ENCODE measurements at regions not wholly inside any gene's neighbourhood (a gene's known extent, or its start where the extent isn't known, plus 50 kb on each side); places are given as distances from the start of the nearest gene placed in this dataset.
A peak's percentile ranks its signal among the peaks of the same experiment; 100 is the strongest.

DNA sequence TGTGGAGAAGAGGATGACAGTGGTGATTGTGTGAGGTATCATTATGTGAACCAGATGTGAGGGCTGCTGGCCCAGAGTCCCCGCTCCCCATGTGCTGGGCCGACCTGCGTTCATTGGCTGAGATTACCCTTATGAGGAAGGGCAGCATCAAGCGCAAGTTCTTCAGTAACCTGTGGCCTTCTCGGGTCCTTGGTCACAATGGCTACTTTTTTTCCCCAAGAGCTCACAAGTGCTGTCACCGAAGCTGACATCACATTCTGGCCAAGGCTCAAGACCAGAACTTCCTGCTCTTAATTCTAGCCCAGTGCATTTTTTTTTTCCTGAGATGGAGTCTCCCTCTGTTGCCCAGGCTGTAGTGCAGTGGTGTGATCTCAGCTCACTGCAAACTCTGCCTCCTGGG lies 262.9 kb downstream of the RHOU start:
- intact Hi-C loops (cut with DNase I): no loop called here
- no peaks in the 10 kb centered on the region for H3K4me1 ChIP-seq (ENCODE audit: control insufficient read depth, insufficient read depth, low read length)
- H3K27me3 ChIP-seq (ENCODE audit: control insufficient read depth, insufficient read depth): no peaks in the 10 kb centered on the region
- 66% methylated on average over 6 of the region's 6 CpGs for WGBS
- H3K9me3 ChIP-seq (ENCODE audit: control insufficient read depth, low read length): no peaks in the 10 kb centered on the region
- DNase-seq (peak in 2 of 3 donors; percentile 46 to 61), ATAC-seq (peak in 1 of 2 donors; percentile 35)
- H3K4me3 ChIP-seq (ENCODE audit: low read length): no peak overlapping the region
- no peak overlapping the region for H3K27ac ChIP-seq (ENCODE audit: low read length)

DNA sequence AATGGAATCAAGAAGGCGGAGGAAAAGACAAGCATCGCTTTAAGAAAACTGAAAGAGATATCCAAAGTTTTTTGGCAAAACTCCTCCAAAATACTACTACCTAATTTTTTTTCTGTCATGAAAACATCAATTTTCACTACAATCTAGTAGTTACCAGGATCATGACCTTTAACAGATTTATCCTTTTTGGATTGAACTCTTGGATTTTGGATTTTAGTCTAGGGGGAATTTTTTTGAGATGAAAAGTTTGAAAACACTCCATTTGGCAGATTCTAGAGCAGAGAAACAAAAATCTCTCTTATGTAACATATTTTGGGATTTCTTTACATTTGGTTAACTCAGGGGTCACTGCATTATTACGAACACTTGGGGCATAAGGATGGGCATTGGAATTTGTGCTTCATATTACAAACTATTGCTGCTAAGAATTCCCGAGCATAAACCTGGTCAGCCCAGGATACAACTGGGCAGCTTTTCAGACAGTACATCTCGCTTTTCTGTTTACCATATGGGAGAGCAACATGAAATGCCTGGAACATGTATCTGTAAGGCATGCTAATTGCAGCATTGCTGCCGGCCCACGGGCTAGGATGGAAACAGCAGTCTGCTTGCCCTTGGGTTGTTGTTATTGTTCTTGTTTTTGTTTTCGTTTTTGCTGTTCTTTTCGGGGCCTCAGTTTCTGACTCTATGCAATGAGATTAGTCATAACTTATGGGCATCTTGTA lies 264.3 kb downstream of the RHOU start:
- ATAC-seq (no peak), DNase-seq (no peak)
- no peaks in the 10 kb centered on the region for H3K9me3 ChIP-seq (ENCODE audit: control insufficient read depth, low read length)
- H3K27ac ChIP-seq (ENCODE audit: low read length): no peak overlapping the region
- H3K4me3 ChIP-seq (ENCODE audit: low read length): no peak overlapping the region
- 90% methylated on average over 9 of the region's 9 CpGs for WGBS
- intact Hi-C loops (cut with DNase I): no loop called here
- H3K27me3 ChIP-seq (ENCODE audit: control insufficient read depth, insufficient read depth): no peaks in the 10 kb centered on the region
- H3K4me1 ChIP-seq (ENCODE audit: control insufficient read depth, insufficient read depth, low read length): no peaks in the 10 kb centered on the region

DNA sequence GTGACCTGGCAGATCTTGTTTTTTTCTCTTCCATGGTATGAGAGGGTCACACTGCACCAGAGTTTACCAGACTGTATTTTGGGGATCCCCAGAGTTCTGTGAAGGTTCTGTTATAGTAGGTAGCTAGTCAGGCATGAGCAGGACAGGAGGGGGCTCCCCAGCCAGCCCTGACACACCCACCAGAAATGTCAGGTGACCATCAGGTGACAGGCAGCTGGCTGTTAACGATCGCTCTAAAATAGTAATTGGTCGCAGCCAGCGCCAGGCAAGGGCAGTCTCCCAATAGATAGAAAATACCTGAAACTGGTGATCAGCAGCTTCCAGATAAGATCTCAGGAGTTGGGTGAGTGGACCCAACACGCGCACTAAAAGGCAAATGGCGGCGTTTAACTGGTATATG lies 264.9 kb downstream of the RHOU start:
- no peak for ATAC-seq
- Histone ChIP-seq H3K9me3 (ENCODE audit: control insufficient read depth, low read length) (no peaks in the 10 kb centered on the region), H3K4me3 (ENCODE audit: low read length) (no peak overlapping the region), H3K27ac (ENCODE audit: low read length) (no peak overlapping the region), H3K4me1 (ENCODE audit: control insufficient read depth, insufficient read depth, low read length) (no peaks in the 10 kb centered on the region), H3K27me3 (ENCODE audit: control insufficient read depth, insufficient read depth) (no peaks in the 10 kb centered on the region)
- 98% methylated on average over 8 of the region's 8 CpGs for WGBS
- intact Hi-C loops (cut with DNase I): no loop called here
- DNase-seq: no peak

GRCh38 chr1:229001467-229002011 lies 266.3 kb downstream of the RHOU start:
- Histone ChIP-seq H3K9me3 (ENCODE audit: control insufficient read depth, low read length) (no peaks in the 10 kb centered on the region), H3K27ac (ENCODE audit: low read length) (no peak overlapping the region), H3K4me3 (ENCODE audit: low read length) (no peak overlapping the region), H3K27me3 (ENCODE audit: control insufficient read depth, insufficient read depth) (no peaks in the 10 kb centered on the region), H3K4me1 (ENCODE audit: control insufficient read depth, insufficient read depth, low read length) (no peaks in the 10 kb centered on the region)
- 63% methylated on average over 1 of the region's 1 CpG for WGBS
- intact Hi-C loops (cut with DNase I): no loop called here
- DNase-seq (no peak), ATAC-seq (no peak)

- no peak for ATAC-seq
- no peak overlapping the region for H3K27ac ChIP-seq (ENCODE audit: low read length)
- no peak overlapping the region for H3K4me3 ChIP-seq (ENCODE audit: low read length)
- no peak for DNase-seq
- no peaks in the 10 kb centered on the region for H3K9me3 ChIP-seq (ENCODE audit: control insufficient read depth, low read length)
- H3K27me3 ChIP-seq (ENCODE audit: control insufficient read depth, insufficient read depth): no peaks in the 10 kb centered on the region
- 93% methylated on average over 3 of the region's 3 CpGs for WGBS
- intact Hi-C loops (cut with DNase I): no loop called here
- H3K4me1 ChIP-seq (ENCODE audit: control insufficient read depth, insufficient read depth, low read length): no peaks in the 10 kb centered on the region
Observed at GRCh38 chr1:229002037-229002436, 266.8 kb downstream of the RHOU start.

DNA sequence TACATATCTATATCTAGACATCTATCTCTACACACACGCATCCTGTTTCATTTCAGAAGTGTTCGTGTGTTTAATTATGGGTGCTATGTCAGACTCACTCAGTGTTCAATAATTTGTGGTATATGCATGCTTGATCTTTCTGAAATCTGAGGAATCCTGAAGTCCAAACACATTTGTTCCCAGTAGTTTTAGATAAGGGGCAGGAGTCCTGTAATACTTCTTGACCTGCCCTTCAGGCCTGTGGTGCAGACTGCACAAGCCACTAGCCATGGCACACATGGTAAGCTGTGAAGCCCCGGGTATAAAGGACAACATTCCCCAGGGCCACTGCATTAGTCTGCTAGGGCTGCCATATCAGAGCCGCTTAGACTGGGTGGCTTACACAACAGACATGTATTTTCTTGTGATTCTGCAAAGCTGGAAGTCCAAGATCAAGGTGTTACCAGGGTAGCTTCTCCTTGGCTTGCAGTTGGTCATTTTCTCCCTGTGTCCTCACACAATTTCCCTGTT lies 267.2 kb downstream of the RHOU start:
- Histone ChIP-seq H3K27me3 (ENCODE audit: control insufficient read depth, insufficient read depth) (no peaks in the 10 kb centered on the region), H3K4me3 (ENCODE audit: low read length) (no peak overlapping the region), H3K9me3 (ENCODE audit: control insufficient read depth, low read length) (no peaks in the 10 kb centered on the region), H3K4me1 (ENCODE audit: control insufficient read depth, insufficient read depth, low read length) (no peaks in the 10 kb centered on the region), H3K27ac (ENCODE audit: low read length) (no peak overlapping the region)
- WGBS: 90% methylated on average over 4 of the region's 4 CpGs
- ATAC-seq: no peak
- intact Hi-C loops (cut with DNase I): no loop called here
- DNase-seq: no peak

DNA sequence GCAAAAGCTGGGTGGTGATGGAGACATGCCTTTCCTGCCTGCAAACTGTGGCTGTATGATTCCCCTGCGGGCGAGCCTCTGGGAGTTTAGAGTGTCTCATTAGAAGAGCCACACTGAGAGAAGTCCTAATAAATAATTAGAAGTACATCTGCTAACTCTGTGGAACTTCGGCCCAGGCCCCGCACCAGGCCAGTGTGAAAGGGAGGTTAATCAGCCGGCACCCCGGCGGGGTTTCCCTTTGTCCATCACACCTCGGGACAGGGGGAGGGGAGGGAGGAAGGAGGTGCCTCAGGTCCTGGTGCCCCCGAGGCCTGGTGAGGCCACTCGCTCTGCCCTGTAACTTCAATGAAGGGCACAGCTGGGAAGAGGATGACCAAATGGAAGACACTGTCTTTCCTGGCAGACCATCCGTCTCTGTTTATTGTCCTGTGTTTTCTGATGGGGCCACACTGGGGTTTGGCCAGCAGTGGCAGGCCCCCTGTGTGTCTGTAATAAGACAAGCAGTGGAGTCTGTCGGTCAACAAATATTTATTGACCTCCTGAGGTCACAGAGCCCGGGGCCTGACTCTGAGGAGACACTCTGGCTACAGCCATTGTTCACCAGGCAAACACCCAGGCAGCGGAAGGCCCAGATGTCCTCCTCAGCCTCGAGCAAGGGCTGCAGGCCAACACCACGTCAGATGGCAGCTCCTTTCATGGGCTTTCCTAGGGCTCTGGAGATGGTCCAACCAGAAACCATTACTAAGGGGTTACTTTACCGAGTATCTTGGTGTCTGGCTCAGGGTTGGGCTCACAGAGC lies 267.5 kb upstream of the RAB4A start:
- Histone ChIP-seq H3K9me3 (ENCODE audit: control insufficient read depth, low read length) (no peaks in the 10 kb centered on the region), H3K27ac (ENCODE audit: low read length) (no peak overlapping the region), H3K27me3 (ENCODE audit: control insufficient read depth, insufficient read depth) (no peaks in the 10 kb centered on the region), H3K4me3 (ENCODE audit: low read length) (no peak overlapping the region), H3K4me1 (ENCODE audit: control insufficient read depth, insufficient read depth, low read length) (no peaks in the 10 kb centered on the region)
- peak; percentile 47 to 49 for ATAC-seq
- intact Hi-C loops (cut with DNase I): no loop called here
- WGBS: 76% methylated on average over 17 of the region's 17 CpGs
- DNase-seq: peak; percentile 61 to 79 (median 68)

DNA sequence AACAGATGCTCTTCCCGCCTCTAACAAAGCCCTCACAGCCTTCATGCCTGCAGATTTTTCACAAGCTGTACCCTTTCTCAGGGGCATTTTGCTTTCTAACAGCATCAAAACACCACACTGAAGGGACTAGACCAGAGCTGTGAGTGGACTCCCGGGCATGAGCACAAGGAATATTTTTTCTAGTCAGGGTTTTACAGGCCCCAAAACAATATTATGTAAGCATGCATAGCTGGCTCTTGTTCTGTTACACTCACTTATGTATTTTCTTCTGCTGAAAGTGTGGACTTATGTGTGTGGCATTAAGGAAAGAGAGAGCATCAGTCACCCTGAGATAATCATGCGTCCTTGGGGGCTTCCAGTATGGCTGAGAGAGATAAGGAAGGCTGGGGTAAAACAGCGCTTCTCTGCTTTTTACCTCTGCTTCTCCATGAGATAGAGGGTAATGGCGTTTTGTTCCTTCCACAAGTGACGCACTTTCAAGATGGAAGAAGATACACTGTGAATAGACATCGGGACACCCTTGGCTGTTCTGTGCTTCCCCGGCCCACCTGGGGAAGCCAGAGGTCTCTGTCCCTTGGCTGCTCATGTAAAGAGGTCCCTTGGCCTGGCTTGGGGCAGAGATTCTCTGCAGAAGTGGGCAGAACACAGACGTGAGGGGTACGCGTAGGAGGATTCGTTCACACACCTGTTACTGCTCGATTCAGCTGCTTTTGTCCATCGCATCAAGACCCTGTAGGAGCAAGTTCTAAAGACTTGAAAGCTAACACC lies 266.7 kb upstream of the RAB4A start:
- DNase-seq (no peak), ATAC-seq (no peak)
- H3K27me3 ChIP-seq (ENCODE audit: control insufficient read depth, insufficient read depth): no peaks in the 10 kb centered on the region
- no peaks in the 10 kb centered on the region for H3K9me3 ChIP-seq (ENCODE audit: control insufficient read depth, low read length)
- intact Hi-C loops (cut with DNase I): no loop called here
- H3K4me1 ChIP-seq (ENCODE audit: control insufficient read depth, insufficient read depth, low read length): no peaks in the 10 kb centered on the region
- no peak overlapping the region for H3K27ac ChIP-seq (ENCODE audit: low read length)
- 89% methylated on average over 14 of the region's 14 CpGs for WGBS
- H3K4me3 ChIP-seq (ENCODE audit: low read length): no peak overlapping the region

DNA sequence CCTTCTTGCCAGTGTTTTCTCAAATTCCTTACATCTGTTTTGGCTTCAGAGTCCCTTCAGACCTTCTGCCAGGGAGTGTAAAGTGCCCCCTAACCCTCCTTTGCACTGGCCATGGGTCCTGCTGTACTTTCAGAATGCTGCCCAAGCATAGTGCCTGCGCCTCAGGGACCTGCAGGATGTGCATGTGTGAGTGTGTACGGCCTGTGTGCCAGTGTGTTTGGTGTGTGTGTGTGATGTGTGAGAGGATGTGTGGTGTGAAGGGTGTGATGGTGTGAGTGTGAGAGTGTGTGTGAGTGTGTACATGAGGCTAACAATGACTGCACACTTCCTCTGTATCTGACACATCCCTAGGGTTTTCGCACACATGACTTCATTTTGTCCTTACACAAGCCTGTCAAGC lies 265.8 kb upstream of the RAB4A start:
- no peak for ATAC-seq
- 97% methylated on average over 3 of the region's 3 CpGs for WGBS
- no peak overlapping the region for H3K27ac ChIP-seq (ENCODE audit: low read length)
- intact Hi-C loops (cut with DNase I): no loop called here
- no peaks in the 10 kb centered on the region for H3K27me3 ChIP-seq (ENCODE audit: control insufficient read depth, insufficient read depth)
- H3K4me3 ChIP-seq (ENCODE audit: low read length): no peak overlapping the region
- no peaks in the 10 kb centered on the region for H3K9me3 ChIP-seq (ENCODE audit: control insufficient read depth, low read length)
- no peak for DNase-seq
- no peaks in the 10 kb centered on the region for H3K4me1 ChIP-seq (ENCODE audit: control insufficient read depth, insufficient read depth, low read length)

GRCh38 chr1:229005556-229005955 lies 265.4 kb upstream of the RAB4A start:
- Histone ChIP-seq H3K4me1 (ENCODE audit: control insufficient read depth, insufficient read depth, low read length) (no peaks in the 10 kb centered on the region), H3K4me3 (ENCODE audit: low read length) (no peak overlapping the region), H3K27ac (ENCODE audit: low read length) (no peak overlapping the region), H3K9me3 (ENCODE audit: control insufficient read depth, low read length) (no peaks in the 10 kb centered on the region), H3K27me3 (ENCODE audit: control insufficient read depth, insufficient read depth) (no peaks in the 10 kb centered on the region)
- no peak for DNase-seq
- intact Hi-C loops (cut with DNase I): no loop called here
- WGBS: 71% methylated on average over 7 of the region's 7 CpGs
- no peak for ATAC-seq

Data from right cardiac atrium (tissue), 5 donors.